GM18907 (cell line): ENCODE measurements at regions not wholly inside any gene's neighbourhood (a gene's known extent, or its start where the extent isn't known, plus 50 kb on each side); places are given as distances from the start of the nearest gene placed in this dataset.

Source experiments
- ATAC-seq: cut with Tn5 transposase; IDR thresholded peaks from one replicate; pipeline ENCODE4 v1.9.1; 2021; ENCODE audit warnings: mild to moderate bottlenecking, moderate library complexity; ENCODE audit not compliant: unreplicated experiment

- no peak for ATAC-seq
Measured at GRCh38 chr1:181863736-181864135, 197.8 kb downstream of the ZNF648 start.

- ATAC-seq: no peak
Measured at GRCh38 chr1:181863006-181863405, 198.5 kb downstream of the ZNF648 start.

- no peak for ATAC-seq
Measured at GRCh38 chr1:181858135-181858534, 203.4 kb downstream of the ZNF648 start.
